ENCODE measurements at regions not wholly inside any gene's neighbourhood (a gene's known extent, or its start where the extent isn't known, plus 50 kb on each side); places are given as distances from the start of the nearest gene placed in this dataset.

- ChIA-PET POLR2A (no interaction called here), CTCF (no interaction called here)
- peaks cover 0 to 23% of the 10 kb centered on the region in 2 donors for H3K27me3 Mint-ChIP-seq
- ATAC-seq (replicated peaks in 1 of 4) (no peak), DNase-seq (no peak)
- peak overlapping the region in 1 of 3 donors; percentile 61 for H3K4me3 Mint-ChIP-seq
- H3K36me3 Mint-ChIP-seq = no peaks in the 10 kb centered on the region
- Histone ChIP-seq H3K27ac (ENCODE audit: low read length) (no peak overlapping the region), H3K36me3 (ENCODE audit: control insufficient read depth in 2 of 2, extremely low read depth in 1 of 2, insufficient read depth in 1 of 2, low read length in 1 of 2) (no peaks in the 10 kb centered on the region), H3K27me3 (replicated peaks in 1 of 2; ENCODE audit: control insufficient read depth in 2 of 2, extremely low read depth in 1 of 2, insufficient read depth in 2 of 2, low read length in 1 of 2) (peaks cover 0 to 23% of the 10 kb centered on the region in 2 experiments), H3K9me3 (no peaks in the 10 kb centered on the region), H3K4me3 (ENCODE audit: control insufficient read depth in 1 of 2, extremely low read depth in 1 of 2, low read length in 1 of 2) (no peak overlapping the region), H3K4me1 (ENCODE audit: control insufficient read depth in 1 of 2, extremely low read depth in 1 of 2, insufficient read depth in 2 of 2, low read length in 2 of 2) (peaks cover 0 to 9% of the 10 kb centered on the region in 2 experiments)
- H3K4me1 Mint-ChIP-seq = peaks cover 20 to 28% (median 22%) of the 10 kb centered on the region in 3 donors
- H3K27ac Mint-ChIP-seq = no peak overlapping the region
- H3K9me3 Mint-ChIP-seq = no peaks in the 10 kb centered on the region
- 41% methylated on average over 7 of the region's 15 CpGs for WGBS (ENCODE audit: insufficient coverage)
These were observed 294.6 kb upstream of the ZNF32 start for GRCh38 chr10:43943119-43943817.

- peaks cover 0 to 23% of the 10 kb centered on the region in 2 donors for H3K27me3 Mint-ChIP-seq
- ATAC-seq (replicated peaks in 1 of 4) = no peak
These were observed 293.6 kb upstream of the ZNF32 start for GRCh38 chr10:43942096-43942850.

GRCh38 chr10:43940898-43941837 is 292.5 kb upstream of the ZNF32 start:
- peaks cover 0 to 23% of the 10 kb centered on the region in 2 donors for H3K27me3 Mint-ChIP-seq
- no peaks in the 10 kb centered on the region for H3K36me3 Mint-ChIP-seq
- H3K4me3 Mint-ChIP-seq = no peak overlapping the region
- peaks cover 0 to 9% of the 10 kb centered on the region in 2 experiments for H3K4me1 ChIP-seq (ENCODE audit: control insufficient read depth in 1 of 2, extremely low read depth in 1 of 2, insufficient read depth in 2 of 2, low read length in 2 of 2)
- no peak overlapping the region for H3K4me3 ChIP-seq (ENCODE audit: control insufficient read depth in 1 of 2, extremely low read depth in 1 of 2, low read length in 1 of 2)
- ChIA-PET POLR2A (no interaction called here), CTCF (no interaction called here)
- no peak for DNase-seq
- H3K27me3 ChIP-seq (replicated peaks in 1 of 2; ENCODE audit: control insufficient read depth in 2 of 2, extremely low read depth in 1 of 2, insufficient read depth in 2 of 2, low read length in 1 of 2) = peaks cover 0 to 23% of the 10 kb centered on the region in 2 experiments
- no peaks in the 10 kb centered on the region for H3K36me3 ChIP-seq (ENCODE audit: control insufficient read depth in 2 of 2, extremely low read depth in 1 of 2, insufficient read depth in 1 of 2, low read length in 1 of 2)
- no peaks in the 10 kb centered on the region for H3K9me3 ChIP-seq
- no peak overlapping the region for H3K27ac Mint-ChIP-seq
- no peaks in the 10 kb centered on the region for H3K9me3 Mint-ChIP-seq
- 83% methylated on average over 1 of the region's 4 CpGs for WGBS (ENCODE audit: insufficient coverage)
- peaks cover 20 to 28% (median 22%) of the 10 kb centered on the region in 3 donors for H3K4me1 Mint-ChIP-seq
- ATAC-seq (replicated peaks in 1 of 4) = no peak
- no peak overlapping the region for H3K27ac ChIP-seq (ENCODE audit: low read length)

More at GRCh38 chr10:43942096-43942850, 293.6 kb upstream of the ZNF32 start:
- WGBS (ENCODE audit: insufficient coverage) = 75% methylated on average over 10 of the region's 10 CpGs
- ChIA-PET POLR2A (no interaction called here), CTCF (no interaction called here)
- Mint-ChIP-seq H3K27ac (no peak overlapping the region), H3K4me3 (peak overlapping the region in 1 of 3 donors; percentile 61), H3K9me3 (no peaks in the 10 kb centered on the region), H3K36me3 (no peaks in the 10 kb centered on the region), H3K4me1 (peaks cover 20 to 28% (median 22%) of the 10 kb centered on the region in 3 donors)
- Histone ChIP-seq H3K9me3 (no peaks in the 10 kb centered on the region), H3K27ac (ENCODE audit: low read length) (no peak overlapping the region), H3K4me3 (ENCODE audit: control insufficient read depth in 1 of 2, extremely low read depth in 1 of 2, low read length in 1 of 2) (no peak overlapping the region), H3K4me1 (ENCODE audit: control insufficient read depth in 1 of 2, extremely low read depth in 1 of 2, insufficient read depth in 2 of 2, low read length in 2 of 2) (peaks cover 0 to 9% of the 10 kb centered on the region in 2 experiments), H3K27me3 (replicated peaks in 1 of 2; ENCODE audit: control insufficient read depth in 2 of 2, extremely low read depth in 1 of 2, insufficient read depth in 2 of 2, low read length in 1 of 2) (peaks cover 0 to 23% of the 10 kb centered on the region in 2 experiments), H3K36me3 (ENCODE audit: control insufficient read depth in 2 of 2, extremely low read depth in 1 of 2, insufficient read depth in 1 of 2, low read length in 1 of 2) (no peaks in the 10 kb centered on the region)
- DNase-seq = no peak

DNA sequence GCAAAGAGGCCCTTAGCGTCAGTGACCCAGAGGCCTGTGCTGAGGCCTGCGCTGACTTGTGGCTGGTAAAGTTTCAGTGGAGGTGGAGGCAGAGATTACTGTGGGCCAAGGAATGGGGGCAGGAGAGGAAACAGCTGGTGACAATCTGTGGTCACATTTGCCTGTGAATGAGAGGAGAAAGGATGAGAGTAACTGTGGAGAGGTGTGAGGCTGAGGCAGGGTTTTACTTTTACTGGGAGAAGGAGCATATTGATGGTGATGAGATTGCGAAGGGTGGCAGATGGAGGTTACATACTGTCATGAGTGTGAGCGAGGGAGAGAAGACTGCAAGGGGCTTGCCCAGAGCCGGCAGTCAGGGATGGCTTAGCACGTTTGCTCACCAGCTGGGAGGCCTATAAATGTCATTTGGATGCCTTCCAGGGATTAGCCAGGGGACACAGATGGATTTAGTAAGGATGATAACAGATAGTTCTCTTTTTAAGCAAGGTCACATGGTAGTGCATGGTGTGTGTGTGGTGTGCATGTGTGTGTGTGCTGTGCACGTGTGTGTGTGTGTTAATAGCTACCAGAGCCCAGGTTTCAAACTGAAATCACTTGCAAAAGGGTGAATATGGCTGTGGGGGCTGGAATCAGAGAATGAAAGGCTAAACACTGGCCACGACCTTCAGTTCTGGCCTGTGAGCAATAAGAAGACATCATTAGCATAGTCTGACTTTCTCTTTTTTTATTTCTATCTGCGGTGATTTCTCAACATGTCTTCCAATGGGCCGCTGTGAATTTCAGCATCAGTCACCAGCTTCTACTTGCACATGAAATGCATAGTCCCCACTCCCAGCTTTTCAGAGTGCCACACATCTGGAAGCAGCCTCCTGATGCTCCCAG is 291.5 kb upstream of the ZNF32 start:
- H3K4me3 Mint-ChIP-seq = no peak overlapping the region
- Histone ChIP-seq H3K4me1 (ENCODE audit: control insufficient read depth in 1 of 2, extremely low read depth in 1 of 2, insufficient read depth in 2 of 2, low read length in 2 of 2) (peaks cover 0 to 9% of the 10 kb centered on the region in 2 experiments), H3K4me3 (ENCODE audit: control insufficient read depth in 1 of 2, extremely low read depth in 1 of 2, low read length in 1 of 2) (no peak overlapping the region), H3K36me3 (ENCODE audit: control insufficient read depth in 2 of 2, extremely low read depth in 1 of 2, insufficient read depth in 1 of 2, low read length in 1 of 2) (no peaks in the 10 kb centered on the region), H3K27me3 (replicated peaks in 1 of 2; ENCODE audit: control insufficient read depth in 2 of 2, extremely low read depth in 1 of 2, insufficient read depth in 2 of 2, low read length in 1 of 2) (peaks cover 0 to 22% of the 10 kb centered on the region in 2 experiments), H3K27ac (ENCODE audit: low read length) (no peak overlapping the region), H3K9me3 (no peaks in the 10 kb centered on the region)
- peaks cover 0 to 20% of the 10 kb centered on the region in 2 donors for H3K27me3 Mint-ChIP-seq
- no peaks in the 10 kb centered on the region for H3K9me3 Mint-ChIP-seq
- POLR2A ChIA-PET = no interaction called here
- CTCF ChIA-PET = no interaction called here
- H3K27ac Mint-ChIP-seq = no peak overlapping the region
- peaks cover 20 to 28% (median 22%) of the 10 kb centered on the region in 3 donors for H3K4me1 Mint-ChIP-seq
- ATAC-seq (replicated peaks in 1 of 4) = no peak
- no peaks in the 10 kb centered on the region for H3K36me3 Mint-ChIP-seq
- DNase-seq = no peak
- WGBS (ENCODE audit: insufficient coverage) = 56% methylated on average over 9 of the region's 10 CpGs

DNA sequence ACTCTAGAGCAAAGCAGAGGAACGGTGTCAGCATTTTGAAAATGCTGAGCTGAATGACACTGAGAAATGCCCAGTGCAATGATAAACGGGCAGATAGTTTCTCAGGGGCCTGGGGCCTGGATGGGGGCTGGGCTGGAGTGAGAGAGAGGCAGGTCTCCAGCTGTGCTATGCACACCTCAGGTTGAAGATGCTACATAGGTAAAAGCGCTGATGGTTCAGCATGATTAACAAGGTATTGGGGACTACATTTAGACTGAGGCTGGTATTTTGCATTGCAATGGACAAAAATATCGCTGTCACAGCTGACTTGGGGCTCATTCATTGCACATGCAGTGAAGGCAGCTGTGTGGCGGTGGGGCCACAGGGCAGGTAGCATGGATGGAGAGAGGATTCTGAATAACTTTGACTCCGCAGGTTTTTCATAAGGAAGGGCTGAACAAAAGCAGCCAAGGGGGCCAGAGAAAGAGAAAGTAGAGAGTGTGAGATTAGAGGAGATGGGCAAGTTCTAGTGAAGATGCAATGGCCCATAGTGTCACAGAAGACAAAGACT is 290.8 kb upstream of the ZNF32 start:
- peaks cover 0 to 9% of the 10 kb centered on the region in 2 experiments for H3K4me1 ChIP-seq (ENCODE audit: control insufficient read depth in 1 of 2, extremely low read depth in 1 of 2, insufficient read depth in 2 of 2, low read length in 2 of 2)
- ChIA-PET POLR2A (no interaction called here), CTCF (no interaction called here)
- peaks cover 20 to 28% (median 22%) of the 10 kb centered on the region in 3 donors for H3K4me1 Mint-ChIP-seq
- H3K4me3 ChIP-seq (ENCODE audit: control insufficient read depth in 1 of 2, extremely low read depth in 1 of 2, low read length in 1 of 2) = no peak overlapping the region
- DNase-seq (no peak), ATAC-seq (replicated peaks in 1 of 4) (no peak)
- H3K27me3 ChIP-seq (replicated peaks in 1 of 2; ENCODE audit: control insufficient read depth in 2 of 2, extremely low read depth in 1 of 2, insufficient read depth in 2 of 2, low read length in 1 of 2) = peaks cover 0 to 15% of the 10 kb centered on the region in 2 experiments
- WGBS (ENCODE audit: insufficient coverage) = 84% methylated on average over 6 of the region's 6 CpGs
- H3K27me3 Mint-ChIP-seq = peaks cover 0 to 16% of the 10 kb centered on the region in 2 donors
- no peak overlapping the region for H3K4me3 Mint-ChIP-seq
- H3K36me3 ChIP-seq (ENCODE audit: control insufficient read depth in 2 of 2, extremely low read depth in 1 of 2, insufficient read depth in 1 of 2, low read length in 1 of 2) = no peaks in the 10 kb centered on the region
- H3K9me3 ChIP-seq = no peaks in the 10 kb centered on the region
- H3K9me3 Mint-ChIP-seq = no peaks in the 10 kb centered on the region
- no peaks in the 10 kb centered on the region for H3K36me3 Mint-ChIP-seq
- no peak overlapping the region for H3K27ac ChIP-seq (ENCODE audit: low read length)
- H3K27ac Mint-ChIP-seq = no peak overlapping the region
